Kidney epithelial cell (primary cell): ENCODE measurements at regions not wholly inside any gene's neighbourhood (a gene's known extent, or its start where the extent isn't known, plus 50 kb on each side); places are given as distances from the start of the nearest gene placed in this dataset.

Experiments
- DNase-seq: peaks from one replicate; pipeline ENCODE4 v3.0.0-alpha.2; 2010; ENCODE audit warnings: low read depth
- H3K27me3 ChIP-seq: 2 replicates; pipeline ENCODE4 v1.6.0; 2011; ENCODE audit warnings: low read length; ENCODE audit not compliant: control insufficient read depth, insufficient read depth
- H3K36me3 ChIP-seq: 2 replicates; pipeline ENCODE4 v1.5.1; 2011; ENCODE audit warnings: low read length; ENCODE audit not compliant: control insufficient read depth, insufficient read depth
- H3K4me3 ChIP-seq: 2 replicates; pipeline ENCODE4 v1.5.1; 2011; ENCODE audit warnings: low read depth, mild to moderate bottlenecking, control low read depth, low read length
- CTCF ChIP-seq: IDR thresholded peaks from 2 replicates; pipeline ENCODE4 v1.5.1; 2011; ENCODE audit warnings: mild to moderate bottlenecking, moderate library complexity, low read length, control low read depth, inconsistent platforms; ENCODE audit not compliant: insufficient read depth, poor library complexity, severe bottlenecking

- Histone ChIP-seq H3K4me3 (no peak overlapping the region), H3K27me3 (peaks cover 4% of the 10 kb centered on the region), H3K36me3 (no peaks in the 10 kb centered on the region)
- DNase-seq = no peak
- no peak for TF ChIP-seq CTCF
Observed at GRCh38 chr16:86455640-86456039, 54.7 kb upstream of the FOXF1 start.

- TF ChIP-seq CTCF = no peak
- no peaks in the 10 kb centered on the region for H3K36me3 ChIP-seq
- H3K27me3 ChIP-seq = peaks cover 4% of the 10 kb centered on the region
- no peak for DNase-seq
- H3K4me3 ChIP-seq = no peak overlapping the region
Observed at GRCh38 chr16:86457501-86458148, 52.7 kb upstream of the FOXF1 start.

GRCh38 chr16:86458149-86458777 lies 52.1 kb upstream of the FOXF1 start:
- Histone ChIP-seq H3K4me3 (no peak overlapping the region), H3K27me3 (peaks cover 4% of the 10 kb centered on the region), H3K36me3 (no peaks in the 10 kb centered on the region)
- DNase-seq = no peak
- no peak for TF ChIP-seq CTCF

GRCh38 chr16:86459266-86459665 lies 51.1 kb upstream of the FOXF1 start:
- TF ChIP-seq CTCF = no peak
- no peaks in the 10 kb centered on the region for H3K36me3 ChIP-seq
- H3K27me3 ChIP-seq = peaks cover 4% of the 10 kb centered on the region
- DNase-seq = no peak
- no peak overlapping the region for H3K4me3 ChIP-seq
